HepG2 (cell line): ENCODE measurements at regions not wholly inside any gene's neighbourhood (a gene's known extent, or its start where the extent isn't known, plus 50 kb on each side); places are given as distances from the start of the nearest gene placed in this dataset.

Experiments
- ATAC-seq: fragments of 200-7000 bp; cut with Tn5 transposase; 3 replicates; pipeline ENCODE4 v1.9.1; 2020; ENCODE audit warnings: mild to moderate bottlenecking, moderate library complexity
- BruUV-seq: library from RNA; stranded (reverse); fragments of 400-500 nt; replicated peaks from 2 replicates; lab custom pipeline; 2021; lab: Mats Ljungman, UMichigan
- CTCF ChIA-PET: fragments of 300-600 bp; formaldehyde crosslinking; extraction: SDS; loops from one replicate; lab custom pipeline; 2021; ENCODE audit warnings: low total read pairs, inconsistent platforms, low intra/inter-chr PET ratio; lab: Yijun Ruan, JAX
- POLR2A ChIA-PET: fragments of 350-600 bp; sonication (Branson Sonifier 250); formaldehyde crosslinking; loops from one replicate; lab custom pipeline; 2020; ENCODE audit warnings: antibody characterized with exemption, inconsistent platforms; lab: Yijun Ruan, JAX
- DNase-seq: peaks from one replicate; pipeline ENCODE4 v3.0.0-alpha.2; 2015; ENCODE audit warnings: low spot score
- FAIRE-seq: peaks from 3 replicates; lab custom pipeline; 2011; peaks lifted over from hg19 to GRCh38; lab: Jason Lieb, UNC
- H2AFZ ChIP-seq: one replicate; pipeline ENCODE4 v1.6.1; 2011; ENCODE audit warnings: low read length, inconsistent platforms
- H3K27ac ChIP-seq: fragments of 300-600 bp; 3 replicates; pipeline ENCODE4 v1.8.0; 2011; ENCODE audit warnings: mixed run types, mild to moderate bottlenecking, mixed read lengths, low read length, inconsistent platforms; ENCODE audit not compliant: insufficient read depth; ENCODE audit errors: extremely low read length
- H3K27me3 ChIP-seq, 2 experiments: fragments of 200-600 bp in 1 of 2; 2 replicates in 1 of 2; 3 replicates in 1 of 2; pipeline versions ENCODE4 v1.6.0 to v1.8.0; 2011; ENCODE audit warnings: low read length in 2 of 2, mild to moderate bottlenecking in 2 of 2, moderate library complexity in 2 of 2, inconsistent platforms in 1 of 2; ENCODE audit not compliant: insufficient read depth in 2 of 2, control insufficient read depth in 1 of 2
- H3K36me3 ChIP-seq, 2 experiments: fragments of 200-600 bp in 1 of 2; replicated peaks in 1 of 2; 2 replicates in 1 of 2; 3 replicates in 1 of 2; pipeline versions ENCODE4 v1.5.1 to v1.8.0; 2011; ENCODE audit warnings: low read length in 2 of 2, inconsistent platforms in 1 of 2; ENCODE audit not compliant: insufficient read depth in 2 of 2, control insufficient read depth in 1 of 2
- H3K4me1 ChIP-seq: 2 replicates; pipeline ENCODE4 v1.5.1; 2012; ENCODE audit warnings: low read length, inconsistent platforms; ENCODE audit not compliant: insufficient read depth
- H3K4me2 ChIP-seq: 2 replicates; pipeline ENCODE4 v1.6.0; 2011; ENCODE audit warnings: low read depth, low read length, inconsistent platforms
- H3K4me3 ChIP-seq, 3 experiments: fragments of 200-600 bp in 1 of 3; sonication (generic), shearing (Covaris generic) in 1 of 3; replicated peaks in 1 of 3; 2 replicates each; pipeline ENCODE4 v1.5.1; 2011 to 2016; ENCODE audit warnings: low read length in 3 of 3, inconsistent platforms in 2 of 3, low read depth in 2 of 3, mild to moderate bottlenecking in 2 of 3, control low read depth in 1 of 3, mixed read lengths in 1 of 3; ENCODE audit not compliant: insufficient read depth in 1 of 3
- H3K79me2 ChIP-seq: one replicate; pipeline ENCODE4 v1.6.1; 2011; ENCODE audit warnings: low read length, inconsistent platforms; ENCODE audit not compliant: insufficient read depth
- H3K9ac ChIP-seq: 2 replicates; pipeline ENCODE4 v1.6.0; 2011; ENCODE audit warnings: mild to moderate bottlenecking, low read depth, low read length, inconsistent platforms; ENCODE audit not compliant: insufficient read depth
- H3K9me3 ChIP-seq: 2 replicates; pipeline ENCODE4 v1.5.1; 2012; ENCODE audit warnings: mild to moderate bottlenecking, low read length
- H4K20me1 ChIP-seq: 2 replicates; pipeline ENCODE4 v1.6.0; 2011; ENCODE audit warnings: inconsistent platforms, mild to moderate bottlenecking, low read length, moderate library complexity; ENCODE audit not compliant: insufficient read depth
- FOXK2 ChIP-seq: fragments of 450-650 bp; IDR thresholded peaks from 2 replicates; pipeline ENCODE4 v1.6.1; 2016
- KLF11 ChIP-seq: IDR thresholded peaks from 2 replicates; pipeline ENCODE4 v1.6.1; 2016; ENCODE audit warnings: missing compliant biosample characterization
- PAWR ChIP-seq: sonication (generic); formaldehyde crosslinking; IDR thresholded peaks from 2 replicates; pipeline ENCODE4 v1.4.0; 2020; ENCODE audit warnings: missing genetic modification reagents, mild to moderate bottlenecking, borderline replicate concordance
- RBM39 ChIP-seq: fragments of 200-400 bp; formaldehyde crosslinking; IDR thresholded peaks from one replicate; pipeline ENCODE4 v1.6.1; 2018; ENCODE audit warnings: antibody characterized with exemption, mild to moderate bottlenecking, low read depth, low read length; ENCODE audit not compliant: poor library complexity, severe bottlenecking
- ZBTB46 ChIP-seq: sonication (generic); formaldehyde crosslinking; IDR thresholded peaks from 2 replicates; pipeline ENCODE4 v1.4.0; 2020; ENCODE audit warnings: mild to moderate bottlenecking, missing genetic modification reagents, borderline replicate concordance
- ZMYM3 ChIP-seq: sonication (generic); formaldehyde crosslinking; IDR thresholded peaks from 2 replicates; pipeline ENCODE4 v1.5.1; 2020; ENCODE audit warnings: mild to moderate bottlenecking, missing genetic modification reagents
- ZNF232 ChIP-seq: sonication (generic); formaldehyde crosslinking; IDR thresholded peaks from 2 replicates; pipeline ENCODE4 v1.4.0; 2020; ENCODE audit warnings: missing genetic modification reagents, borderline replicate concordance
- ZNF569 ChIP-seq: sonication (generic); formaldehyde crosslinking; IDR thresholded peaks from 2 replicates; pipeline ENCODE4 v1.5.0; 2020; ENCODE audit warnings: mild to moderate bottlenecking, missing genetic modification reagents, moderate library complexity, borderline replicate concordance
- WGBS: methylation state at CpG from one replicate; pipeline ENCODE4 v1.1.6; 2017; ENCODE audit warnings: low lambda C conversion rate; 5-methylcytosine and 5-hydroxymethylcytosine counted together
- in situ Hi-C: cut with HindIII; loops from 2 replicates; pipeline ENCODE4 v1.10.0; 2017; ENCODE audit warnings: low pct_unique_long_range_greater_than_20kb; ENCODE audit not compliant: extremely low pct_ligation_motif_present
- intact Hi-C: fragments of 100-400 bp; cut with micrococcal nuclease; formaldehyde crosslinking; loops from one replicate; pipeline ENCODE4 v1.10.0; 2022; ENCODE audit not compliant: unreplicated experiment

GRCh38 chr3:113051787-113052186 is 61.0 kb downstream of the GTPBP8 start:
- BruUV-seq = no TSS peak
- H3K79me2 ChIP-seq = no peaks in the 10 kb centered on the region
- 43% methylated on average over 3 of the region's 3 CpGs for WGBS
- no peak overlapping the region for H3K27ac ChIP-seq
- intact Hi-C loops = loop anchor here (1.0 to 5.0 kb wide), 4 partner anchors 81 to 575 kb away; no protein-coding TSS in a partner anchor
- no peaks in the 10 kb centered on the region for H3K27me3 ChIP-seq
- no peaks in the 10 kb centered on the region for H4K20me1 ChIP-seq
- no peak overlapping the region for H3K4me2 ChIP-seq
- TF ChIP-seq ZNF232 (CRISPR knock-in tag) = no peak
- TF ChIP-seq PAWR (CRISPR knock-in tag) = no peak
- TF ChIP-seq ZBTB46 (CRISPR knock-in tag) = no peak
- no peak for TF ChIP-seq ZMYM3
- TF ChIP-seq ZNF569 (CRISPR knock-in tag) = no peak
- TF ChIP-seq RBM39 = no peak
- no peak for TF ChIP-seq FOXK2
- no peak for TF ChIP-seq KLF11 (CRISPR knock-in tag)
- DNase-seq (no peak), ATAC-seq (no peak), FAIRE-seq (no peak)
- H3K9me3 ChIP-seq = no peaks in the 10 kb centered on the region
- no peak overlapping the region for H2AFZ ChIP-seq
- H3K4me1 ChIP-seq = peaks cover 6% of the 10 kb centered on the region; the same call in 1 of the 2 replicates
- CTCF ChIA-PET = interaction anchor here (3.5 kb wide), 1 partner anchor 236 kb away, joined by 61 read pairs; no protein-coding TSS in a partner anchor
- in situ Hi-C loops = loop anchor here (5.0 kb wide), 1 partner anchor 236 kb away; no protein-coding TSS in a partner anchor
- H3K4me3 ChIP-seq = no peak overlapping the region
- no peaks in the 10 kb centered on the region for H3K36me3 ChIP-seq
- no peak overlapping the region for H3K9ac ChIP-seq
- POLR2A ChIA-PET = no interaction called here
